ENCODE measurements at regions not wholly inside any gene's neighbourhood (a gene's known extent, or its start where the extent isn't known, plus 50 kb on each side); places are given as distances from the start of the nearest gene placed in this dataset.

GRCh38 chr1:168631671-168632400, 55.4 kb downstream of the XCL1 start:
- no peak for ATAC-seq (ENCODE audit: low read depth in 2 of 2)
- Mint-ChIP-seq H3K4me3 (no peak overlapping the region), H3K9me3 (peaks cover 0 to 6% (median 0%) of the 10 kb centered on the region in 7 donors), H3K27ac (no peak overlapping the region), H3K27me3 (peaks cover 23% of the 10 kb centered on the region), H3K4me1 (no peaks in the 10 kb centered on the region), H3K36me3 (no peaks in the 10 kb centered on the region)
- H3K4me3 ChIP-seq (ENCODE audit: low read depth, low read length): no peak overlapping the region
- H3K36me3 ChIP-seq (ENCODE audit: control insufficient read depth, insufficient read depth, low read length): no peaks in the 10 kb centered on the region
- no peak for DNase-seq
- H3K27ac ChIP-seq (ENCODE audit: insufficient read depth, low read length, poor library complexity, severe bottlenecking): no peak overlapping the region
- H3K9me3 ChIP-seq (ENCODE audit: control insufficient read depth in 2 of 2, low read length in 2 of 2): no peaks in the 10 kb centered on the region
- H3K27me3 ChIP-seq (ENCODE audit: control insufficient read depth, insufficient read depth, low read length): peaks cover 16% of the 10 kb centered on the region
- H3K4me1 ChIP-seq (ENCODE audit: control insufficient read depth, insufficient read depth, low read length, poor library complexity, severe bottlenecking): no peaks in the 10 kb centered on the region

GRCh38 chr1:168634951-168635532, 58.6 kb downstream of the XCL1 start:
- Histone ChIP-seq H3K4me3 (ENCODE audit: low read depth, low read length) (no peak overlapping the region), H3K36me3 (ENCODE audit: control insufficient read depth, insufficient read depth, low read length) (no peaks in the 10 kb centered on the region), H3K27me3 (ENCODE audit: control insufficient read depth, insufficient read depth, low read length) (peaks cover 12% of the 10 kb centered on the region), H3K9me3 (ENCODE audit: control insufficient read depth in 2 of 2, low read length in 2 of 2) (no peaks in the 10 kb centered on the region), H3K4me1 (ENCODE audit: control insufficient read depth, insufficient read depth, low read length, poor library complexity, severe bottlenecking) (no peaks in the 10 kb centered on the region), H3K27ac (ENCODE audit: insufficient read depth, low read length, poor library complexity, severe bottlenecking) (no peak overlapping the region)
- peaks cover 0 to 6% (median 0%) of the 10 kb centered on the region in 7 donors for H3K9me3 Mint-ChIP-seq
- no peak for DNase-seq
- H3K27me3 Mint-ChIP-seq: peaks cover 21% of the 10 kb centered on the region
- no peak overlapping the region for H3K4me3 Mint-ChIP-seq
- no peaks in the 10 kb centered on the region for H3K36me3 Mint-ChIP-seq
- no peak for ATAC-seq (ENCODE audit: low read depth in 2 of 2)
- no peaks in the 10 kb centered on the region for H3K4me1 Mint-ChIP-seq
- H3K27ac Mint-ChIP-seq: no peak overlapping the region

GRCh38 chr1:168636200-168636599, 59.8 kb downstream of the XCL1 start:
- Histone ChIP-seq H3K36me3 (ENCODE audit: control insufficient read depth, insufficient read depth, low read length) (no peaks in the 10 kb centered on the region), H3K4me1 (ENCODE audit: control insufficient read depth, insufficient read depth, low read length, poor library complexity, severe bottlenecking) (no peaks in the 10 kb centered on the region), H3K27ac (ENCODE audit: insufficient read depth, low read length, poor library complexity, severe bottlenecking) (no peak overlapping the region), H3K4me3 (ENCODE audit: low read depth, low read length) (no peak overlapping the region), H3K9me3 (ENCODE audit: control insufficient read depth in 2 of 2, low read length in 2 of 2) (no peaks in the 10 kb centered on the region), H3K27me3 (ENCODE audit: control insufficient read depth, insufficient read depth, low read length) (peaks cover 12% of the 10 kb centered on the region)
- Mint-ChIP-seq H3K4me1 (no peaks in the 10 kb centered on the region), H3K9me3 (peaks cover 0 to 4% (median 0%) of the 10 kb centered on the region in 7 donors), H3K27me3 (peaks cover 23% of the 10 kb centered on the region), H3K4me3 (no peak overlapping the region), H3K27ac (no peak overlapping the region), H3K36me3 (no peaks in the 10 kb centered on the region)
- ATAC-seq (ENCODE audit: low read depth in 2 of 2) (no peak), DNase-seq (no peak)

GRCh38 chr1:168636642-168637111, 60.3 kb downstream of the XCL1 start:
- H3K27me3 Mint-ChIP-seq: peaks cover 18% of the 10 kb centered on the region
- H3K4me1 Mint-ChIP-seq: no peaks in the 10 kb centered on the region
- H3K36me3 ChIP-seq (ENCODE audit: control insufficient read depth, insufficient read depth, low read length): no peaks in the 10 kb centered on the region
- no peaks in the 10 kb centered on the region for H3K36me3 Mint-ChIP-seq
- DNase-seq (no peak), ATAC-seq (ENCODE audit: low read depth in 2 of 2) (no peak)
- H3K9me3 Mint-ChIP-seq: peaks cover 0 to 4% (median 0%) of the 10 kb centered on the region in 7 donors
- no peaks in the 10 kb centered on the region for H3K9me3 ChIP-seq (ENCODE audit: control insufficient read depth in 2 of 2, low read length in 2 of 2)
- no peak overlapping the region for H3K4me3 Mint-ChIP-seq
- H3K27me3 ChIP-seq (ENCODE audit: control insufficient read depth, insufficient read depth, low read length): peaks cover 10% of the 10 kb centered on the region
- no peak overlapping the region for H3K27ac ChIP-seq (ENCODE audit: insufficient read depth, low read length, poor library complexity, severe bottlenecking)
- no peaks in the 10 kb centered on the region for H3K4me1 ChIP-seq (ENCODE audit: control insufficient read depth, insufficient read depth, low read length, poor library complexity, severe bottlenecking)
- no peak overlapping the region for H3K27ac Mint-ChIP-seq
- no peak overlapping the region for H3K4me3 ChIP-seq (ENCODE audit: low read depth, low read length)

- no peak overlapping the region for H3K4me3 Mint-ChIP-seq
- no peaks in the 10 kb centered on the region for H3K4me1 Mint-ChIP-seq
- H3K4me1 ChIP-seq (ENCODE audit: control insufficient read depth, insufficient read depth, low read length, poor library complexity, severe bottlenecking): no peaks in the 10 kb centered on the region
- H3K27ac Mint-ChIP-seq: no peak overlapping the region
- H3K9me3 Mint-ChIP-seq: peaks cover 0 to 1% (median 0%) of the 10 kb centered on the region in 7 donors
- H3K27me3 ChIP-seq (ENCODE audit: control insufficient read depth, insufficient read depth, low read length): peaks cover 13% of the 10 kb centered on the region
- H3K4me3 ChIP-seq (ENCODE audit: low read depth, low read length): no peak overlapping the region
- no peaks in the 10 kb centered on the region for H3K36me3 ChIP-seq (ENCODE audit: control insufficient read depth, insufficient read depth, low read length)
- H3K27ac ChIP-seq (ENCODE audit: insufficient read depth, low read length, poor library complexity, severe bottlenecking): no peak overlapping the region
- DNase-seq: peak in 2 of 3 donors; percentile 4 to 60
- H3K9me3 ChIP-seq (ENCODE audit: control insufficient read depth in 2 of 2, low read length in 2 of 2): no peaks in the 10 kb centered on the region
- peaks cover 12% of the 10 kb centered on the region for H3K27me3 Mint-ChIP-seq
- no peak for ATAC-seq (ENCODE audit: low read depth in 2 of 2)
- no peaks in the 10 kb centered on the region for H3K36me3 Mint-ChIP-seq
Observed at GRCh38 chr1:168637350-168637991, 61.1 kb downstream of the XCL1 start.

- ATAC-seq (ENCODE audit: low read depth in 2 of 2) (no peak), DNase-seq (no peak)
- H3K27ac ChIP-seq (ENCODE audit: insufficient read depth, low read length, poor library complexity, severe bottlenecking): no peak overlapping the region
- H3K9me3 Mint-ChIP-seq: no peaks in the 10 kb centered on the region
- no peaks in the 10 kb centered on the region for H3K4me1 Mint-ChIP-seq
- no peak overlapping the region for H3K27ac Mint-ChIP-seq
- peaks cover 14% of the 10 kb centered on the region for H3K27me3 ChIP-seq (ENCODE audit: control insufficient read depth, insufficient read depth, low read length)
- no peaks in the 10 kb centered on the region for H3K36me3 ChIP-seq (ENCODE audit: control insufficient read depth, insufficient read depth, low read length)
- H3K36me3 Mint-ChIP-seq: no peaks in the 10 kb centered on the region
- H3K4me1 ChIP-seq (ENCODE audit: control insufficient read depth, insufficient read depth, low read length, poor library complexity, severe bottlenecking): no peaks in the 10 kb centered on the region
- no peak overlapping the region for H3K4me3 Mint-ChIP-seq
- H3K27me3 Mint-ChIP-seq: peaks cover 9% of the 10 kb centered on the region
- H3K9me3 ChIP-seq (ENCODE audit: control insufficient read depth in 2 of 2, low read length in 2 of 2): no peaks in the 10 kb centered on the region
- H3K4me3 ChIP-seq (ENCODE audit: low read depth, low read length): no peak overlapping the region
Observed at GRCh38 chr1:168638884-168639283, 62.5 kb downstream of the XCL1 start.

GRCh38 chr1:168640182-168640581, 63.8 kb downstream of the XCL1 start:
- Mint-ChIP-seq H3K27me3 (peaks cover 9% of the 10 kb centered on the region), H3K36me3 (no peaks in the 10 kb centered on the region), H3K27ac (no peak overlapping the region), H3K4me1 (no peaks in the 10 kb centered on the region), H3K9me3 (no peaks in the 10 kb centered on the region), H3K4me3 (no peak overlapping the region)
- no peaks in the 10 kb centered on the region for H3K9me3 ChIP-seq (ENCODE audit: control insufficient read depth in 2 of 2, low read length in 2 of 2)
- H3K27me3 ChIP-seq (ENCODE audit: control insufficient read depth, insufficient read depth, low read length): peaks cover 11% of the 10 kb centered on the region
- DNase-seq (no peak), ATAC-seq (ENCODE audit: low read depth in 2 of 2) (no peak)
- no peak overlapping the region for H3K27ac ChIP-seq (ENCODE audit: insufficient read depth, low read length, poor library complexity, severe bottlenecking)
- no peaks in the 10 kb centered on the region for H3K36me3 ChIP-seq (ENCODE audit: control insufficient read depth, insufficient read depth, low read length)
- H3K4me3 ChIP-seq (ENCODE audit: low read depth, low read length): no peak overlapping the region
- no peaks in the 10 kb centered on the region for H3K4me1 ChIP-seq (ENCODE audit: control insufficient read depth, insufficient read depth, low read length, poor library complexity, severe bottlenecking)
